Tongue (tissue), 1 donor: ENCODE measurements at regions not wholly inside any gene's neighbourhood (a gene's known extent, or its start where the extent isn't known, plus 50 kb on each side); places are given as distances from the start of the nearest gene placed in this dataset.
"Not testable (repeated sequence)": the region's sequence is repeated elsewhere in the genome, so short reads cannot be mapped to it uniquely, and the experiment has no call there.

ENCODE experiments used
- DNase-seq: peaks from one replicate; pipeline ENCODE4 v3.0.0-alpha.2; 2015

- peak; percentile 41 for DNase-seq
These were observed 789.2 kb downstream of the DIPK2A start for GRCh38 chr3:144760831-144761230.

GRCh38 chr3:144762091-144762490, 790.5 kb downstream of the DIPK2A start:
- DNase-seq: no peak

GRCh38 chr3:144763878-144764454, 792.3 kb downstream of the DIPK2A start:
- DNase-seq: no peak

- peak; percentile 93 for DNase-seq
These were observed 798.7 kb downstream of the DIPK2A start for GRCh38 chr3:144770281-144770680.

GRCh38 chr3:144770915-144771351, 799.3 kb downstream of the DIPK2A start:
- DNase-seq: peak; percentile 67

- peak; percentile 51 for DNase-seq
These were observed 799.8 kb downstream of the DIPK2A start for GRCh38 chr3:144771381-144771870.

- DNase-seq: peak; percentile 24
These were observed 800.7 kb downstream of the DIPK2A start for GRCh38 chr3:144772372-144772771.

- DNase-seq: no peak
These were observed 801.7 kb downstream of the DIPK2A start for GRCh38 chr3:144773350-144773749.

GRCh38 chr3:144774897-144775296, 803.3 kb downstream of the DIPK2A start:
- no peak for DNase-seq

GRCh38 chr3:144775551-144775950, 803.9 kb downstream of the DIPK2A start:
- no peak for DNase-seq

GRCh38 chr3:144777906-144778305, 806.3 kb downstream of the DIPK2A start:
- DNase-seq: peak; percentile 73

GRCh38 chr3:144791034-144791433, 819.4 kb downstream of the DIPK2A start:
- no peak for DNase-seq

GRCh38 chr3:144801890-144802289, 830.3 kb downstream of the DIPK2A start:
- DNase-seq: no peak

- DNase-seq: no peak
These were observed 837.8 kb downstream of the DIPK2A start for GRCh38 chr3:144809380-144809779.

- DNase-seq: peak; percentile 13
These were observed 838.5 kb downstream of the DIPK2A start for GRCh38 chr3:144810160-144810559.

GRCh38 chr3:144815655-144816054, 844.0 kb downstream of the DIPK2A start:
- DNase-seq: no peak

- DNase-seq: no peak
These were observed 844.7 kb downstream of the DIPK2A start for GRCh38 chr3:144816323-144816722.

- DNase-seq: no peak
These were observed 847.4 kb downstream of the DIPK2A start for GRCh38 chr3:144818973-144819372.

- not testable (repeated sequence) for DNase-seq
These were observed 848.6 kb downstream of the DIPK2A start for GRCh38 chr3:144820232-144820631.

- no peak for DNase-seq
These were observed 849.1 kb downstream of the DIPK2A start for GRCh38 chr3:144820726-144821125.

GRCh38 chr3:144821583-144821982, 850.0 kb downstream of the DIPK2A start:
- DNase-seq: no peak

GRCh38 chr3:144822671-144823070, 851.0 kb downstream of the DIPK2A start:
- DNase-seq: no peak

GRCh38 chr3:144831955-144832716, 860.5 kb downstream of the DIPK2A start:
- no peak for DNase-seq

GRCh38 chr3:144839991-144840390, 868.4 kb downstream of the DIPK2A start:
- DNase-seq: no peak
